NAMALWA (cell line): ENCODE measurements at regions not wholly inside any gene's neighbourhood (a gene's known extent, or its start where the extent isn't known, plus 50 kb on each side); places are given as distances from the start of the nearest gene placed in this dataset.
A peak's percentile ranks its signal among the peaks of the same experiment; 100 is the strongest.
"Not testable (repeated sequence)": the region's sequence is repeated elsewhere in the genome, so short reads cannot be mapped to it uniquely, and the experiment has no call there.

ENCODE experiments used
- DNase-seq: peaks from one replicate; pipeline ENCODE4 v3.0.0-alpha.2; 2015; ENCODE audit warnings: low spot score

- DNase-seq, result no peak
Measured at GRCh38 chr4:107562316-107562715, 157.7 kb downstream of the PAPSS1 start.

DNA sequence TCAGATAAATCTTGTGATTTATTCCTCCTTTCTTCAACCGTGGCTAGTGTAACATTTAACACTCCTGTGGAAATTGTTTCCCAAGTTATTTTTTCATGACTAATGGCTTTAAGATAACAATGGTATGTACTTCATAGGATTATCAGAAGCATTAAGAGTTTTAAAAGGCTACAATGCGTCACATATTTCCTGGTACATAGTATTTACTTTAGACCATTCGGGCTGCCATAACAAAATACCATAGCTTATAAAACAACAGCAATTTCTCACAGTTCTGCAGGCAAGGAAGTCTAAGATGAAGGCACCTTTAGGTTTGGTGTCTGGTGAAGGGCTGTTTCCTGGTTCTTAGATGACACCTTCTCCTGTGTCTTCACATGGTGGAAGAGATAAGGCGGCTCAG is 158.6 kb downstream of the PAPSS1 start:
- no peak for DNase-seq

- DNase-seq, result no peak
Measured at GRCh38 chr4:107559653-107560052, 160.4 kb downstream of the PAPSS1 start.

GRCh38 chr4:107552306-107552705 is 167.7 kb downstream of the PAPSS1 start:
- no peak for DNase-seq

DNA sequence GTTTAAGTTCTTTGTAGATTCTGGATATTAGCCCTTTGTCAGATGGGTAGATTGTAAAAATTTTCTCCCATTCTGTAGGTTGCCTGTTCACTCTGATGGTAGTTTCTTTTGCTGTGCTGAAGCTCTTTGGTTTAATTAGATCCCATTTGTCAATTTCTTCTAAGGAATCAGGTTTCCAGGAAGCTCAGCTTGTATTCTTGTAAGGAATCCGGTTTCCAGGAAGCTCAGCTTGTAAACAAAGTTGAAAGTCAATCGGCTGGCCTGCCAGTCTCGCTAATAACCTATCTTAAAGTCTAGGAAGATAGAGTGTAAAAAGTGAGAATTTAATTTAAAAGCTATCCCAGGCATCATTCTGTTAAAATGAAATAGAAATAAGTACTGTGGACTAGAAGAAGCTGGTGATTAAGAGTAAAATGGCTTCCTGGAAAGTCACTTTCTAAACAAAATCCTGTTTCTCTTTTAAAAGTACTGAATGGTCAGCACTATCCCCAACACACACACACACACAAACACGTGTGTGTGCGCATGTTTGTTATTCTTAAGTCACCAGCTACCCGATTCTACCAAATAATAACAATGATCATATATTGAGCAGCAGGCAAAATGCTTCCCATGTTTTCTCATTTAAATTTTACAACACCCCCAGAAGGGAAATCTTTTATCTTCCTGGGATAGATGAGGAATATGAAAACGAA is 171.7 kb downstream of the PAPSS1 start:
- no peak for DNase-seq

GRCh38 chr4:107546638-107547037 is 173.4 kb downstream of the PAPSS1 start:
- DNase-seq, result no peak

DNA sequence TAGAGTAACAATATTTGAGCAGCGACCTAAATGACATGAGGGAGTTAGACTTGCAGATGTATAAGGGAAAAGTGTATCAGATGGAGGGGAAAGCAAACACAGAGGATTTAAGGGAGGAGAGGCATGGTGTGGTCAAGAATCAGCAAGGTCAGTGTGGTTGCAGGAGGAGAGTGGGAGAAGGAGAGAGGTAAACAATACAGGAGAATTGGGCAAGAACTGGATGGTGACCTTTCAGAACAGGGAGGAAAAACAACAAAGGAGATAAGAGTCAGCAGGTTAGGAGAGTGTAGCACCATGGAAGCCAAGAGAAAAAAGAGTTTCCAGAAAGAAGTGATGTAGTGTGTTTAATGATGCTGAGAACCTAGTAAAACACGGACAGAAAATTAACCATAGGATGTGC is 178.5 kb downstream of the PAPSS1 start:
- no peak for DNase-seq

- DNase-seq, result no peak
Measured at GRCh38 chr4:107531927-107532326, 188.1 kb downstream of the PAPSS1 start.

DNA sequence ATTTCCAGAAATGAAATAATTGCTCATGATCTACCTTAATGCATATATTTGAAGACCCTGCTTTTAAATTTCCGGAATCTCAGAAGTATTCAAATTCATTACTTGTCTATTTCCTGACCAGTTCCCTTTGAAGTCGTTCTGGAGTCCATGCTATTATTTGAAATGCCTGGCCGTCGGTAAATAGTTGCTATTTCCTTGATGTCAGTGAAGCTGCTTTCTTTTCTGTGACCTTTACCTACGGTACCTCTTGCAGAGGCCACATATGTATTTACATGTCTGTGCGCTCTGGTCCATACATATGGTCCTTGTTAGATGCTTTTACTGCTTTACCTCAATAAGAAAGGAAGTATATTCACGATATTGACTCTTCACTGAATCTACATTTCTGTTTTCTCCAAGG is 199.7 kb downstream of the PAPSS1 start:
- no peak for DNase-seq

- peak; percentile 45 for DNase-seq
Measured at GRCh38 chr4:107519053-107519452, 201.0 kb downstream of the PAPSS1 start.

GRCh38 chr4:107518076-107518475 is 202.0 kb downstream of the PAPSS1 start:
- DNase-seq, result no peak

GRCh38 chr4:107512549-107512948 is 207.5 kb downstream of the PAPSS1 start:
- no peak for DNase-seq

GRCh38 chr4:107509615-107510014 is 210.4 kb downstream of the PAPSS1 start:
- DNase-seq, result no peak

DNA sequence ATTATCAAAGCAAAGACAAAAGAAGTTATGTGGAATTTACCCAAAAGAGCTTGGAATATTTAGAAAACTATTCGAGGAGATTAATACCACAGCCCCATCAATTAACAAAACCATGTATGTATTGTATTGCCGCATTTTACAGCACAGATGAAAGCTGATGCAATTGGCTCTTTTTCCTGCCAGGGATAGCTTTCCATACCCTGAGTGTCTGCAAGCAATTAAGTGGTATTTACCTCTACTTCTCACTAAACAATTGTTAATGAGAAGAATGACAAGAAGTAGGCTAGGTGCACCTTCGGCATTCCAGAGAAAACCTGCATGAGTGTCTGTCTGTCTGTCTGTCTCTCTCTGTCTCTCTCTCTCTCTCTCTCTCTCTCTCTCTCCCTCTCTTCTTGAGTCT is 219.5 kb downstream of the PAPSS1 start:
- no peak for DNase-seq

- no peak for DNase-seq
Measured at GRCh38 chr4:107497054-107497453, 223.0 kb downstream of the PAPSS1 start.

DNA sequence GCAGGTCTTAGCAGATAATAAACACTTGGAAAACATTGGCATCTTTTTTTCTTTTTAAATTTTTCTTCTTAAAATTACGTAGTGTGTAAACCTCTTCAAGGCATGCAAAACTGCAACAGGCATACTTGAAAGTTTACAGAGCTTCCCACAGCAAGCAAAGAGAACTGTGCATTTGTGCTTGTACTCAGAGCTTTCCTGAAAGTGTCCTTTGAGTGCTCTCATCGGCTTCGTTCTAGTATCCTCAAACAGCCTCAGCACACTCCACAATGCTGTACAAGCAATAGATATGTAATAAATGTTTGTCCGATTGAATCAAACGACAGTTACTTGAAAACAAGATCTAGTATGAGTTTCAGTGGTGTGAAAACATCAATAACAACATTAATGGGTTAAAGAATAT is 227.5 kb downstream of the PAPSS1 start:
- DNase-seq, result no peak

DNA sequence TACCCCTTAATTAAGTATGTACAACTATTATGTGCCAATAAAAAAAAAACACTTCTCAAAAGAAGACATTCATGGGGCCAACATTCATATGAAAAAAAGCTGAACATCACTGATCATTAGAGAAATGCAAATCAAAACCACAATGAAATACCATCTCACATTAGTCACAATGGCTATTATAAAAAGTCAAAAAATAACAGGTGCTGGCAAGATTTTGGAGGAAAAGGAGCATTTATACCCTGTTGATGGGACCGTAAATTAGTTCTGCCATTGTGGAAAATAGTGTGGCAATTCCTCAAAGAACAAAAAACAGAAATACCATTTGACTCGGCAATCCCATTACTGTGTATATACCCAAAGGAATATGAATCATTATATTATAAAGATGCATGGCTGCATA is 229.9 kb downstream of the PAPSS1 start:
- no peak for DNase-seq

- not testable (repeated sequence) for DNase-seq
Measured at GRCh38 chr4:107483621-107484020, 236.4 kb downstream of the PAPSS1 start.

DNA sequence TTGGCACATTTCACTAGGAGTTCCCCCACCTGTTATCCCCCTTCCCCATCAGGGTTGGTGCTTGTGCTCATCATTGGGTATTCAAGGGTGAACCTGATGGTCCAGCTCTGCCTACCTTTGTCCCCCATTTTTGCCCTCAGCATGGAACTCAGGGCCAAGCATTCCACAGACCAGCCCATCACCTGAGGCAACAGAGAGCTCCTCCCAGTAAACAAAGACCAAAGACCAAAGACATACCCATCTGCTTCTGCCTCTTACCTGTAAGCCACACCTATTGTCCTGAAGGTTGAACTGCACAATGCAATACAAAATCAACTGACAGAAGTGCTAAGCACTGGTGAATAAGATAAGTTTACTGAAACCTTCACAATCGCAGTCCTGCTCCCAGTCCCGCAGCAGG is 237.5 kb downstream of the PAPSS1 start:
- DNase-seq, result no peak

- no peak for DNase-seq
Measured at GRCh38 chr4:107478327-107478980, 241.6 kb downstream of the PAPSS1 start.

- DNase-seq, result no peak
Measured at GRCh38 chr4:107473126-107473525, 246.9 kb downstream of the PAPSS1 start.

DNA sequence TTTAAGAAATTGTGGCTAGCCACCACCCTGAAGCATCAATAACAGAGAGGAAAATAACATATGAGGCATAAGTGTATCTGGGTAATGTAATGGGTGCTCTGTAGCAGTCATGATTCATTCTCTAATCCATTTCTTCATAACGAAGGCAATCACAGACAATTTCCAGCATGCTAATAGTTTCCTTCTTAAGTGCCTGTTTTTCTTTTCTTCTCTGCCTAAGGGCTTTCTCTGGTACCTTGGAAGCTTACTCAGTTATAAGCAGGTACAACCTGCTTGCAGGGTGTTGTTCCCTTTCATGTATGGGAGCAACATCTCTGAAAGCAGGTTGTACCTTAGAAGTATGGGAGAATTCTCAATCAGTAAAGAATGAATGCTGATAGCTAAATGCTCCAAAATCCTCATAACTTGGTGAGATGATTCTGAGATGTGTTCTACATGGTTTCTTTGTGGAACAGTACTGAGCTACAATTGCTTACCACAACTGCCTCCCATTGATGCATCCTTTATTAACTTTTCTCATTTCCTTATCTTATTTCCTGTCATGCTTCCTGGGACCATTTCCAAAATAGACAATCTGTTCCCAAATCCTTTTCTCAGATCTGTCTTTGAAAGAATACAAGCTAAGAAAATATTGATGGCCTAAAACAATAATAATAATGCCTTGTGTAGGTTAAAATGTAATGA is 247.6 kb downstream of the PAPSS1 start:
- DNase-seq, result no peak

DNA sequence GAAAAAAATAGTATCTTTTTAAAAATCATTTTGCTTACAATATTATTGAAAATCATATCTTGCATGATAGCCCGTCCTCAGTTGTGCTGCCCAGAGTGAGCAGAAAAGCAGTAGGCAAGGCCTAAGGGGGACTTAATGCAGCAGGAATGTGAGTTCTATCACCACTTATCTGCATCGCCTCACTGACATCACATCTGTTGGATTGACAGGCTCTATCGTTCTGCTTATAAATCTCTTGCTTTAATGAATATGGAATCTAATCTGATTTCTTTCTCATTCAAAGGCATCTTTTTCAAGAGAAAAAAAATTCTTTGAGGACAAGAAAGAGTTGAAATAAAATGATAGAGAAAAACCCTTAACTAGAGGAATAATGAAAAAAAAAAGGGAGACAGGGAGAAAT is 249.9 kb downstream of the PAPSS1 start:
- no peak for DNase-seq
